ENCODE measurements at regions not wholly inside any gene's neighbourhood (a gene's known extent, or its start where the extent isn't known, plus 50 kb on each side); places are given as distances from the start of the nearest gene placed in this dataset.

DNA sequence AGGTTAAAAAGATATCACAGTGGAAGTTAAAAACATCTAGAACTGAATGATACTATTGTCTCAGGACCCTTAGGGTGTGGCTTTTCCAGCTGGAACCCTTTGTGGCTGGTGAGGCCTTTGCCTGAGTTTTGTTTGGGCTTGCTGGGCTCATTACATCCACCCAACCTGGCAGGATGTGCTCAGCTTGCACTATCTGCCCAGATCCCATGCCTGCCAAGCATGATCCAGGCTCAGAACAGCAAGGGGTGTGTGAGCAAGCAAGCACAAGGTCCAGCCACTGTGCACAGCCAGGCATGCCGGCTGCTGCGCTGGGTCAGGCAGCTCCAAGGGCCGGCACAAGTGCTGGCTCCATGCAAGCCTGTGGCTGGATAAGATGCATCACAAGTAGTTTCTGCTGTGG is 512.7 kb upstream of the CDIN1 start:
- Histone ChIP-seq H2AFZ (ENCODE audit: control insufficient read depth, low read depth, low read length) (no peak overlapping the region), H3K4me3 (no peak overlapping the region), H4K20me1 (ENCODE audit: control insufficient read depth, insufficient read depth) (no peaks in the 10 kb centered on the region), H3K36me3 (ENCODE audit: control insufficient read depth in 2 of 2, insufficient read depth in 2 of 2, low read length in 1 of 2) (no peaks in the 10 kb centered on the region), H3K4me2 (ENCODE audit: control insufficient read depth, insufficient read depth) (no peak overlapping the region), H3K27ac (ENCODE audit: control insufficient read depth, insufficient read depth) (no peak overlapping the region), H3K9ac (ENCODE audit: control insufficient read depth, insufficient read depth, low read length) (no peak overlapping the region), H3K79me2 (ENCODE audit: control insufficient read depth, insufficient read depth, low read length) (no peaks in the 10 kb centered on the region), H3K27me3 (replicated peaks in 1 of 2; ENCODE audit: control insufficient read depth in 2 of 2, insufficient read depth in 2 of 2, low read length in 1 of 2) (no peaks in the 10 kb centered on the region), H3K4me1 (ENCODE audit: control insufficient read depth, insufficient read depth, low read length) (no peaks in the 10 kb centered on the region), H3K9me3 (replicated peaks; ENCODE audit: control insufficient read depth, insufficient read depth, low read length) (no peaks in the 10 kb centered on the region)
- POLR2A ChIA-PET = no interaction called here
- 46% methylated on average over 3 of the region's 3 CpGs for WGBS (ENCODE audit: insufficient coverage, insufficient replicate concordance, low lambda C conversion rate, missing lambda C conversion rate)
- in situ Hi-C loops (cut with MboI) = no loop called here
- SMC1A ChIA-PET (ENCODE audit: uncharacterized antibody, unreplicated experiment) = no interaction called here
- ATAC-seq = no peak
- RAD21 ChIA-PET (ENCODE audit: unreplicated experiment) = no interaction called here
- intact Hi-C loops (cut with micrococcal nuclease; ENCODE audit: unreplicated experiment) = no loop called here
- BruUV-seq (replicated peaks) = no TSS peak
- TF ChIP-seq CHD4 (IDR thresholded peaks at IDR 0.05) = no peak
- no peak for TF ChIP-seq IRF4 (IDR thresholded peaks at IDR 0.05; ENCODE audit: low read depth, low read length)
- TF ChIP-seq TCF12 (IDR thresholded peaks at IDR 0.05; ENCODE audit: low read depth, low read length) = no peak
- no peak for TF ChIP-seq SMC3 (IDR thresholded peaks at IDR 0.05; ENCODE audit: borderline replicate concordance, low read length)
- no peak for TF ChIP-seq ZBTB4 (CRISPR knock-in tag; IDR thresholded peaks at IDR 0.05)
- TF ChIP-seq, protein P1, sequence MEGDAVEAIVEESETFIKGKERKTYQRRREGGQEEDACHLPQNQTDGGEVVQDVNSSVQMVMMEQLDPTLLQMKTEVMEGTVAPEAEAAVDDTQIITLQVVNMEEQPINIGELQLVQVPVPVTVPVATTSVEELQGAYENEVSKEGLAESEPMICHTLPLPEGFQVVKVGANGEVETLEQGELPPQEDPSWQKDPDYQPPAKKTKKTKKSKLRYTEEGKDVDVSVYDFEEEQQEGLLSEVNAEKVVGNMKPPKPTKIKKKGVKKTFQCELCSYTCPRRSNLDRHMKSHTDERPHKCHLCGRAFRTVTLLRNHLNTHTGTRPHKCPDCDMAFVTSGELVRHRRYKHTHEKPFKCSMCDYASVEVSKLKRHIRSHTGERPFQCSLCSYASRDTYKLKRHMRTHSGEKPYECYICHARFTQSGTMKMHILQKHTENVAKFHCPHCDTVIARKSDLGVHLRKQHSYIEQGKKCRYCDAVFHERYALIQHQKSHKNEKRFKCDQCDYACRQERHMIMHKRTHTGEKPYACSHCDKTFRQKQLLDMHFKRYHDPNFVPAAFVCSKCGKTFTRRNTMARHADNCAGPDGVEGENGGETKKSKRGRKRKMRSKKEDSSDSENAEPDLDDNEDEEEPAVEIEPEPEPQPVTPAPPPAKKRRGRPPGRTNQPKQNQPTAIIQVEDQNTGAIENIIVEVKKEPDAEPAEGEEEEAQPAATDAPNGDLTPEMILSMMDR (IDR thresholded peaks at IDR 0.05 in 2 of 3, conservative IDR thresholded peaks at IDR 0.05 in 1 of 3; ENCODE audit: control insufficient read depth in 2 of 3, extremely low read depth in 1 of 3, insufficient read depth in 1 of 3, low read depth in 3 of 3, low read length in 3 of 3) = no peak
- TF ChIP-seq MEF2B (IDR thresholded peaks at IDR 0.05; ENCODE audit: partially characterized antibody, poor library complexity, severe bottlenecking) = no peak
- no peak for FAIRE-seq
- CTCF ChIA-PET = no interaction called here
- no peak for DNase-seq (ENCODE audit: low read depth, low spot score)

Measured in GM12878 (cell line).